Osteoblast (primary cell): ENCODE measurements at regions not wholly inside any gene's neighbourhood (a gene's known extent, or its start where the extent isn't known, plus 50 kb on each side); places are given as distances from the start of the nearest gene placed in this dataset.

Experiments
- DNase-seq: peaks from one replicate; pipeline ENCODE4 v3.0.0; 2011; ENCODE audit warnings: low spot score, mixed read lengths; ENCODE audit not compliant: insufficient read length; ENCODE audit errors: missing footprints
- H2AFZ ChIP-seq: 2 replicates; pipeline ENCODE4 v1.6.0; 2011; ENCODE audit warnings: mild to moderate bottlenecking, low read length
- H3K27ac ChIP-seq: 2 replicates; pipeline ENCODE4 v1.5.1; 2011; ENCODE audit warnings: mild to moderate bottlenecking, low read depth, low read length, moderate library complexity
- H3K27me3 ChIP-seq: 2 replicates; pipeline ENCODE4 v1.6.0; 2012; ENCODE audit warnings: mild to moderate bottlenecking, control low read depth, inconsistent platforms, low read length, moderate library complexity; ENCODE audit not compliant: insufficient read depth
- H3K36me3 ChIP-seq: 2 replicates; pipeline ENCODE4 v1.5.1; 2011; ENCODE audit warnings: mild to moderate bottlenecking, low read length, control low read depth, moderate library complexity; ENCODE audit not compliant: insufficient read depth
- H3K4me1 ChIP-seq: 2 replicates; pipeline ENCODE4 v1.5.1; 2011; ENCODE audit warnings: mild to moderate bottlenecking, low read length, control low read depth, moderate library complexity; ENCODE audit not compliant: insufficient read depth
- H3K4me2 ChIP-seq: 2 replicates; pipeline ENCODE4 v1.6.0; 2011; ENCODE audit warnings: mild to moderate bottlenecking, low read length; ENCODE audit not compliant: insufficient read depth
- H3K4me3 ChIP-seq: fragments of 200-600 bp; sonication (generic); 3 replicates; pipeline ENCODE4 v1.5.1; 2012; ENCODE audit warnings: mild to moderate bottlenecking, low read length, inconsistent platforms; ENCODE audit not compliant: insufficient read depth
- H3K79me2 ChIP-seq: 2 replicates; pipeline ENCODE4 v1.6.0; 2012; ENCODE audit warnings: mild to moderate bottlenecking, low read length, control low read depth, inconsistent platforms; ENCODE audit not compliant: insufficient read depth
- H3K9me3 ChIP-seq: 2 replicates; pipeline ENCODE4 v1.5.1; 2011; ENCODE audit warnings: low read depth, low read length, control low read depth
- H4K20me1 ChIP-seq: 2 replicates; pipeline ENCODE4 v1.6.0; 2012; ENCODE audit warnings: mild to moderate bottlenecking, low read length, control low read depth; ENCODE audit not compliant: insufficient read depth
- CTCF ChIP-seq: IDR thresholded peaks from 2 replicates; pipeline ENCODE4 v1.5.1; 2011; ENCODE audit warnings: mild to moderate bottlenecking, low read depth, low read length, moderate library complexity; ENCODE audit errors: extremely low read depth

GRCh38 chr4:185938654-185939053 is 126.7 kb upstream of the SORBS2 start:
- Histone ChIP-seq H3K27me3 (no peaks in the 10 kb centered on the region), H3K36me3 (no peaks in the 10 kb centered on the region), H2AFZ (no peak overlapping the region), H3K9me3 (no peaks in the 10 kb centered on the region), H3K4me1 (peaks cover 2% of the 10 kb centered on the region), H3K27ac (no peak overlapping the region), H4K20me1 (no peaks in the 10 kb centered on the region), H3K4me3 (no peak overlapping the region), H3K4me2 (no peak overlapping the region), H3K79me2 (no peaks in the 10 kb centered on the region)
- TF ChIP-seq CTCF = no peak
- no peak for DNase-seq

GRCh38 chr4:185941461-185941860 is 127.5 kb upstream of the TLR3 start:
- Histone ChIP-seq H2AFZ (no peak overlapping the region), H3K27me3 (no peaks in the 10 kb centered on the region), H3K4me1 (peaks cover 12% of the 10 kb centered on the region), H3K4me2 (no peak overlapping the region), H3K79me2 (no peaks in the 10 kb centered on the region), H3K36me3 (no peaks in the 10 kb centered on the region), H3K27ac (no peak overlapping the region), H3K4me3 (no peak overlapping the region), H3K9me3 (no peaks in the 10 kb centered on the region), H4K20me1 (no peaks in the 10 kb centered on the region)
- peak; percentile 8 for DNase-seq
- no peak for TF ChIP-seq CTCF

GRCh38 chr4:185945252-185945651 is 123.7 kb upstream of the TLR3 start:
- peaks cover 12% of the 10 kb centered on the region for H3K4me1 ChIP-seq
- no peak for DNase-seq
- H2AFZ ChIP-seq = no peak overlapping the region
- H3K4me3 ChIP-seq = no peak overlapping the region
- no peak overlapping the region for H3K4me2 ChIP-seq
- H3K27ac ChIP-seq = no peak overlapping the region
- no peaks in the 10 kb centered on the region for H3K27me3 ChIP-seq
- no peaks in the 10 kb centered on the region for H3K79me2 ChIP-seq
- no peak for TF ChIP-seq CTCF
- H3K36me3 ChIP-seq = no peaks in the 10 kb centered on the region
- no peaks in the 10 kb centered on the region for H4K20me1 ChIP-seq
- H3K9me3 ChIP-seq = no peaks in the 10 kb centered on the region

GRCh38 chr4:185945906-185946305 is 123.0 kb upstream of the TLR3 start:
- Histone ChIP-seq H3K79me2 (no peaks in the 10 kb centered on the region), H3K27me3 (no peaks in the 10 kb centered on the region), H3K27ac (no peak overlapping the region), H2AFZ (no peak overlapping the region), H3K36me3 (no peaks in the 10 kb centered on the region), H3K4me3 (no peak overlapping the region), H4K20me1 (no peaks in the 10 kb centered on the region), H3K4me2 (no peak overlapping the region), H3K9me3 (no peaks in the 10 kb centered on the region), H3K4me1 (peaks cover 12% of the 10 kb centered on the region)
- DNase-seq = no peak
- TF ChIP-seq CTCF = no peak
